WERI-Rb-1 (cell line): ENCODE measurements at regions not wholly inside any gene's neighbourhood (a gene's known extent, or its start where the extent isn't known, plus 50 kb on each side); places are given as distances from the start of the nearest gene placed in this dataset.

Experiments used
- DNase-seq: peaks from one replicate; pipeline ENCODE4 v3.0.0-alpha.2; 2020
- H3K27ac ChIP-seq: fragments of 250-450 bp; sonication (Bioruptor Pico); 2 replicates; pipeline ENCODE4 v1.5.1; 2020; ENCODE audit warnings: mild to moderate bottlenecking, moderate library complexity
- H3K27me3 ChIP-seq: fragments of 250-450 bp; sonication (Bioruptor Pico); 2 replicates; pipeline ENCODE4 v1.5.1; 2021; ENCODE audit warnings: mild to moderate bottlenecking, low read depth, moderate library complexity; ENCODE audit not compliant: insufficient read depth, severe bottlenecking
- H3K36me3 ChIP-seq: fragments of 250-450 bp; sonication (Bioruptor Pico); 2 replicates; pipeline ENCODE4 v1.5.1; 2020; ENCODE audit warnings: mild to moderate bottlenecking, moderate library complexity
- H3K4me3 ChIP-seq: 2 replicates; pipeline ENCODE4 v1.5.1; 2011; ENCODE audit warnings: low read depth, mild to moderate bottlenecking, control low read depth, low read length
- H3K9me3 ChIP-seq: fragments of 250-450 bp; sonication (Bioruptor Pico); 2 replicates; pipeline ENCODE4 v1.5.1; 2021; ENCODE audit warnings: mild to moderate bottlenecking, moderate library complexity; ENCODE audit not compliant: severe bottlenecking
- CTCF ChIP-seq: IDR thresholded peaks from 2 replicates; pipeline ENCODE4 v1.5.1; 2011; ENCODE audit warnings: low read depth, mild to moderate bottlenecking, control low read depth, inconsistent platforms, low read length

GRCh38 chr13:39159846-39160370, 121.7 kb downstream of the NHLRC3 start:
- H3K9me3 ChIP-seq = no peaks in the 10 kb centered on the region
- no peaks in the 10 kb centered on the region for H3K27me3 ChIP-seq
- H3K27ac ChIP-seq = no peak overlapping the region
- TF ChIP-seq CTCF = no peak
- no peaks in the 10 kb centered on the region for H3K36me3 ChIP-seq
- no peak overlapping the region for H3K4me3 ChIP-seq
- no peak for DNase-seq

- H3K27me3 ChIP-seq = no peaks in the 10 kb centered on the region
- H3K36me3 ChIP-seq = no peaks in the 10 kb centered on the region
- no peak for TF ChIP-seq CTCF
- H3K27ac ChIP-seq = no peak overlapping the region
- H3K9me3 ChIP-seq = no peaks in the 10 kb centered on the region
- DNase-seq = no peak
- H3K4me3 ChIP-seq = no peak overlapping the region
Measured at GRCh38 chr13:39167018-39167417, 128.8 kb downstream of the NHLRC3 start.

- no peak for TF ChIP-seq CTCF
Measured at GRCh38 chr13:39170711-39171110, 132.5 kb downstream of the NHLRC3 start.

GRCh38 chr13:39185326-39185725, 147.1 kb downstream of the NHLRC3 start:
- no peaks in the 10 kb centered on the region for H3K9me3 ChIP-seq
- no peak for TF ChIP-seq CTCF
- H3K4me3 ChIP-seq = no peak overlapping the region
- no peak for DNase-seq
- H3K27me3 ChIP-seq = no peaks in the 10 kb centered on the region
- H3K27ac ChIP-seq = no peak overlapping the region
- H3K36me3 ChIP-seq = no peaks in the 10 kb centered on the region

More at GRCh38 chr13:39170711-39171110, 132.5 kb downstream of the NHLRC3 start:
- Histone ChIP-seq H3K36me3 (no peaks in the 10 kb centered on the region), H3K9me3 (no peaks in the 10 kb centered on the region), H3K4me3 (no peak overlapping the region), H3K27me3 (no peaks in the 10 kb centered on the region), H3K27ac (no peak overlapping the region)
- DNase-seq = no peak

GRCh38 chr13:39186205-39186875, 148.1 kb downstream of the NHLRC3 start:
- TF ChIP-seq CTCF = no peak
- no peak for DNase-seq
- Histone ChIP-seq H3K36me3 (no peaks in the 10 kb centered on the region), H3K9me3 (no peaks in the 10 kb centered on the region), H3K4me3 (no peak overlapping the region), H3K27me3 (no peaks in the 10 kb centered on the region), H3K27ac (no peak overlapping the region)

GRCh38 chr13:39189778-39190177, 151.5 kb downstream of the NHLRC3 start:
- Histone ChIP-seq H3K27me3 (no peaks in the 10 kb centered on the region), H3K9me3 (no peaks in the 10 kb centered on the region), H3K4me3 (no peak overlapping the region), H3K27ac (no peak overlapping the region), H3K36me3 (no peaks in the 10 kb centered on the region)
- no peak for DNase-seq
- TF ChIP-seq CTCF = no peak
